ENCODE measurements at regions not wholly inside any gene's neighbourhood (a gene's known extent, or its start where the extent isn't known, plus 50 kb on each side); places are given as distances from the start of the nearest gene placed in this dataset.

GRCh38 chr12:115693970-115694369 is 583.5 kb downstream of the MED13L start:
- DNase-seq, result no peak

GRCh38 chr12:115691123-115691522 is 586.4 kb downstream of the MED13L start:
- no peak for DNase-seq

GRCh38 chr12:115687094-115687493 is 590.4 kb downstream of the MED13L start:
- DNase-seq, result no peak

GRCh38 chr12:115683240-115683780 is 594.2 kb downstream of the MED13L start:
- DNase-seq, result no peak

GRCh38 chr12:115680967-115681366 is 596.5 kb downstream of the MED13L start:
- DNase-seq, result no peak

GRCh38 chr12:115672506-115673080 is 604.9 kb downstream of the MED13L start:
- DNase-seq, result no peak

GRCh38 chr12:115672086-115672485 is 605.4 kb downstream of the MED13L start:
- no peak for DNase-seq

GRCh38 chr12:115670869-115671268 is 606.6 kb downstream of the MED13L start:
- no peak for DNase-seq

- no peak for DNase-seq
These were observed 610.4 kb downstream of the MED13L start for GRCh38 chr12:115667116-115667515.

GRCh38 chr12:115666168-115666567 is 611.3 kb downstream of the MED13L start:
- DNase-seq, result no peak

- no peak for DNase-seq
These were observed 616.4 kb downstream of the MED13L start for GRCh38 chr12:115661112-115661511.

GRCh38 chr12:115660211-115660805 is 617.2 kb downstream of the MED13L start:
- no peak for DNase-seq

GRCh38 chr12:115659422-115659821 is 618.1 kb downstream of the MED13L start:
- no peak for DNase-seq

GRCh38 chr12:115657081-115658013 is 620.1 kb downstream of the MED13L start:
- no peak for DNase-seq

- no peak for DNase-seq
These were observed 627.5 kb downstream of the MED13L start for GRCh38 chr12:115650026-115650425.

- no peak for DNase-seq
These were observed 629.0 kb downstream of the MED13L start for GRCh38 chr12:115648463-115648862.

- DNase-seq, result no peak
These were observed 631.3 kb downstream of the MED13L start for GRCh38 chr12:115646210-115646609.

- no peak for DNase-seq
These were observed 636.6 kb downstream of the MED13L start for GRCh38 chr12:115640929-115641328.

- DNase-seq, result no peak
These were observed 637.9 kb downstream of the MED13L start for GRCh38 chr12:115639648-115640012.

- no peak for DNase-seq
These were observed 638.5 kb downstream of the MED13L start for GRCh38 chr12:115638733-115639647.

GRCh38 chr12:115636546-115636945 is 640.9 kb downstream of the MED13L start:
- no peak for DNase-seq

GRCh38 chr12:115632308-115632707 is 645.2 kb downstream of the MED13L start:
- no peak for DNase-seq

GRCh38 chr12:115630136-115630535 is 647.4 kb downstream of the MED13L start:
- DNase-seq, result no peak
